GM12878 (cell line): ENCODE measurements at regions not wholly inside any gene's neighbourhood (a gene's known extent, or its start where the extent isn't known, plus 50 kb on each side); places are given as distances from the start of the nearest gene placed in this dataset.

Source experiments
- ATAC-seq: fragments of 200-7000 bp; cut with Tn5 transposase; 3 replicates; pipeline ENCODE4 v1.9.1; 2020; ENCODE audit warnings: mild to moderate bottlenecking, moderate library complexity
- BruUV-seq: library from RNA; stranded (reverse); fragments of 400-500 nt; replicated peaks from 2 replicates; lab custom pipeline; 2021; lab: Mats Ljungman, UMichigan
- CTCF ChIA-PET: fragments of 300-600 bp; sonication (Branson Sonifier 250); formaldehyde crosslinking; extraction: SDS; loops from one replicate; lab custom pipeline; 2021; ENCODE audit warnings: inconsistent platforms; lab: Yijun Ruan, JAX
- POLR2A ChIA-PET: fragments of 350-600 bp; formaldehyde crosslinking; extraction: SDS; loops from one replicate; lab custom pipeline; 2021; ENCODE audit warnings: inconsistent platforms; lab: Charles Lee
- RAD21 ChIA-PET: fragments of 300-600 bp; sonication (Branson Sonifier 250); formaldehyde crosslinking; loops from one replicate; lab custom pipeline; 2023; ENCODE audit warnings: antibody characterized with exemption; ENCODE audit not compliant: unreplicated experiment; lab: Charles Lee
- SMC1A ChIA-PET: fragments of 300-600 bp; sonication (Branson Sonifier 250); formaldehyde crosslinking; loops from one replicate; lab custom pipeline; 2023; ENCODE audit not compliant: unreplicated experiment, uncharacterized antibody; lab: Charles Lee
- DNase-seq: peaks from one replicate; pipeline ENCODE4 v3.0.0-alpha.2; 2011; ENCODE audit warnings: low read depth, low spot score
- FAIRE-seq: peaks from 3 replicates; lab custom pipeline; 2011; peaks lifted over from hg19 to GRCh38; lab: Jason Lieb, UNC
- H2AFZ ChIP-seq: 2 replicates; pipeline ENCODE4 v1.6.0; 2011; ENCODE audit warnings: low read depth, low read length, control low read depth; ENCODE audit not compliant: control insufficient read depth
- H3K27ac ChIP-seq: 2 replicates; pipeline ENCODE4 v1.5.1; 2011; ENCODE audit warnings: control low read depth; ENCODE audit not compliant: control insufficient read depth, insufficient read depth
- H3K27me3 ChIP-seq, 2 experiments: replicated peaks in 1 of 2; 2 replicates each; pipeline versions ENCODE4 v1.6.0 to v1.6.1; 2011; ENCODE audit warnings: low read length in 1 of 2; ENCODE audit not compliant: control insufficient read depth in 2 of 2, insufficient read depth in 2 of 2
- H3K36me3 ChIP-seq, 2 experiments: 2 replicates each; pipeline ENCODE4 v1.5.1; 2011; ENCODE audit warnings: low read length in 1 of 2; ENCODE audit not compliant: control insufficient read depth in 2 of 2, insufficient read depth in 2 of 2
- H3K4me1 ChIP-seq: 2 replicates; pipeline ENCODE4 v1.6.1; 2011; ENCODE audit warnings: mild to moderate bottlenecking, low read length, moderate library complexity, mixed read lengths; ENCODE audit not compliant: control insufficient read depth, insufficient read depth
- H3K4me2 ChIP-seq: 2 replicates; pipeline ENCODE4 v1.6.0; 2011; ENCODE audit warnings: control low read depth; ENCODE audit not compliant: control insufficient read depth, insufficient read depth
- H3K4me3 ChIP-seq: fragments of 200-600 bp; sonication (generic); 2 replicates; pipeline ENCODE4 v1.5.1; 2016
- H3K79me2 ChIP-seq: 2 replicates; pipeline ENCODE4 v1.6.0; 2011; ENCODE audit warnings: low read length; ENCODE audit not compliant: control insufficient read depth, insufficient read depth
- H3K9ac ChIP-seq: 2 replicates; pipeline ENCODE4 v1.8.0; 2011; ENCODE audit warnings: low read length, control low read depth, mixed read lengths; ENCODE audit not compliant: control insufficient read depth, insufficient read depth
- H3K9me3 ChIP-seq: replicated peaks from 3 replicates; pipeline ENCODE4 v1.5.1; 2011; ENCODE audit warnings: mild to moderate bottlenecking, low read length; ENCODE audit not compliant: control insufficient read depth, insufficient read depth
- H4K20me1 ChIP-seq: 2 replicates; pipeline ENCODE4 v1.6.0; 2011; ENCODE audit not compliant: control insufficient read depth, insufficient read depth
- CBFB ChIP-seq: IDR thresholded peaks from 2 replicates; pipeline ENCODE4 v1.6.1; 2016; ENCODE audit warnings: antibody characterized with exemption, low read depth
- CEBPB ChIP-seq, 2 experiments: fragments of 150-350 bp in 1 of 2; IDR thresholded peaks; 2 replicates each; pipeline ENCODE4 v1.6.1; 2012 to 2014; ENCODE audit warnings: low read depth in 2 of 2, low read length in 2 of 2, borderline replicate concordance in 1 of 2, inconsistent platforms in 1 of 2
- CHD4 ChIP-seq: fragments of 200-600 bp; sonication (generic); IDR thresholded peaks from 2 replicates; pipeline ENCODE4 v1.6.1; 2016; ENCODE audit warnings: mild to moderate bottlenecking
- HCFC1 ChIP-seq: fragments of 150-350 bp; IDR thresholded peaks from 2 replicates; pipeline ENCODE4 v1.6.1; 2014; ENCODE audit warnings: low read length
- NR2F1 ChIP-seq: fragments of 450-650 bp; conservative IDR thresholded peaks from 2 replicates; pipeline ENCODE4 v1.6.1; 2017; ENCODE audit warnings: mild to moderate bottlenecking
- PAX8 ChIP-seq: fragments of 450-650 bp; IDR thresholded peaks from 2 replicates; pipeline ENCODE4 v1.6.1; 2017; ENCODE audit warnings: mild to moderate bottlenecking, moderate library complexity
- RAD51 ChIP-seq: fragments of 450-650 bp; IDR thresholded peaks from 2 replicates; pipeline ENCODE4 v1.6.1; 2016; ENCODE audit warnings: moderate library complexity, mild to moderate bottlenecking, inconsistent platforms
- SMC3 ChIP-seq: IDR thresholded peaks from 2 replicates; pipeline ENCODE4 v1.6.1; 2011; ENCODE audit warnings: low read length, improper control_type of control experiment, borderline replicate concordance
- SUPT20H ChIP-seq: IDR thresholded peaks from 2 replicates; pipeline ENCODE4 v1.6.1; 2011; ENCODE audit warnings: low read depth, mild to moderate bottlenecking, low read length, moderate library complexity, borderline replicate concordance; ENCODE audit not compliant: control insufficient read depth
- TCF12 ChIP-seq: IDR thresholded peaks from 2 replicates; pipeline ENCODE4 v1.6.1; 2011; ENCODE audit warnings: low read depth, mild to moderate bottlenecking, low read length
- ZNF217 ChIP-seq: fragments of 450-650 bp; IDR thresholded peaks from 2 replicates; pipeline ENCODE4 v1.6.1; 2017; ENCODE audit warnings: antibody characterized with exemption, mild to moderate bottlenecking
- ZNF24 ChIP-seq: fragments of 450-650 bp; IDR thresholded peaks from 2 replicates; pipeline ENCODE4 v1.6.1; 2017; ENCODE audit warnings: antibody characterized with exemption, mild to moderate bottlenecking
- ZZZ3 ChIP-seq: IDR thresholded peaks from 2 replicates; pipeline ENCODE4 v1.6.1; 2011; ENCODE audit warnings: low read depth; ENCODE audit not compliant: control insufficient read depth, insufficient read length
- WGBS: methylation state at CpG from one replicate; pipeline ENCODE4 v1.1.6; 2016; ENCODE audit warnings: low lambda C conversion rate; ENCODE audit not compliant: insufficient replicate concordance, insufficient coverage; ENCODE audit errors: missing lambda C conversion rate; 5-methylcytosine and 5-hydroxymethylcytosine counted together
- in situ Hi-C: fragments of 300-500 bp; cut with MboI; formaldehyde crosslinking; loops from 9 replicates; pipeline ENCODE4 v1.14.3; 2018; ENCODE audit warnings: mixed read lengths
- intact Hi-C: fragments of 100-400 bp; cut with micrococcal nuclease; formaldehyde crosslinking; loops from one replicate; pipeline ENCODE4 v1.14.2; 2022; ENCODE audit not compliant: unreplicated experiment
- TF ChIP-seq, protein P1 (sequence below): fragments of 450-650 bp; IDR thresholded peaks from 2 replicates; pipeline ENCODE4 v1.6.1; 2016; ENCODE audit warnings: mild to moderate bottlenecking
- TF ChIP-seq, protein P2 (sequence below): fragments of 450-650 bp; IDR thresholded peaks from 2 replicates; pipeline ENCODE4 v1.6.1; 2017; ENCODE audit warnings: antibody characterized with exemption, mild to moderate bottlenecking, moderate library complexity
- TF ChIP-seq, protein P3 (sequence below): IDR thresholded peaks from 2 replicates; pipeline ENCODE4 v1.6.1; 2011; ENCODE audit warnings: low read depth, low read length, improper control_type of control experiment, borderline replicate concordance

DNA sequence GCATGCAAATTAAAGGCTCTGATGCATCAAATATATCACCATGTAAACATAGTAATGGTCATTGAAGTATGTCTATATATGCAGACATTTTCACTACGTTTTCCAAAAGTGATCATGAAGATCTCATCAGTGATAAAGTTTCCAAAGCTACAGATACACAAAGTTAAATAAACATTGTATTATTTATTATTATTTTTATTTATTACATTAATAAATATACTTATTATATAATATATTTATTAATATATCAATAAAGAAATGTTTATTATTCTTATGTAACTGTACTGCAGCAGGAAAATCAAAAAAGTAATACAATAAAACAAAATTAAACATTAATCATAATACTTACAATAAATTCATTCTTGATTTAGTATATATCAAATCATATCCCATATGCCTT is 791.2 kb downstream of the GBE1 start (continued):
- TF ChIP-seq, protein P1, sequence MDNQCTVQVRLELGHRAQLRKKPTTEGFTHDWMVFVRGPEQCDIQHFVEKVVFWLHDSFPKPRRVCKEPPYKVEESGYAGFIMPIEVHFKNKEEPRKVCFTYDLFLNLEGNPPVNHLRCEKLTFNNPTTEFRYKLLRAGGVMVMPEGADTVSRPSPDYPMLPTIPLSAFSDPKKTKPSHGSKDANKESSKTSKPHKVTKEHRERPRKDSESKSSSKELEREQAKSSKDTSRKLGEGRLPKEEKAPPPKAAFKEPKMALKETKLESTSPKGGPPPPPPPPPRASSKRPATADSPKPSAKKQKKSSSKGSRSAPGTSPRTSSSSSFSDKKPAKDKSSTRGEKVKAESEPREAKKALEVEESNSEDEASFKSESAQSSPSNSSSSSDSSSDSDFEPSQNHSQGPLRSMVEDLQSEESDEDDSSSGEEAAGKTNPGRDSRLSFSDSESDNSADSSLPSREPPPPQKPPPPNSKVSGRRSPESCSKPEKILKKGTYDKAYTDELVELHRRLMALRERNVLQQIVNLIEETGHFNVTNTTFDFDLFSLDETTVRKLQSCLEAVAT, result no peak
- no peak for TF ChIP-seq NR2F1
- no peak for TF ChIP-seq TCF12
- TF ChIP-seq SUPT20H, result no peak
- no peak for TF ChIP-seq ZNF24
- no peak for TF ChIP-seq CBFB
- TF ChIP-seq, all 136 proteins: peak for 0

DNA sequence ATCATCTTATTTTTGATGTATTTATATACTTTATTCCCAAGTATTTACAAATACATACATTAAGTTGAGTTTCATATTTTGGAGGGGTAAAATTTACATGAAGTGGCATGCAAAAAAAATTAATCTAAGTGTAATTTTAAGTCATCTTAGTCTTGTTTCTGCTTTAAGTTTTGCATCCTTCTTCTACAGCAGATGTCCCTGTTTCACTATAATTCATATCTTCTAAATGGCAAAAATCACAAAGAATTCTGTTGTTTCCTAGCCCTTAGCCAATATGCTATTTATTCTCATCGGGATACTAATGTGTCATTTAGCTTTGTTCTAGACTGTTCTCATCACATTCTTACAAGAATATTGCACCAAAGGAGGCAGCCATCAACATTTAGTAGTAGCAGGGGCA is 831.9 kb downstream of the GBE1 start:
- Histone ChIP-seq H3K4me3 (no peak overlapping the region), H3K4me1 (no peaks in the 10 kb centered on the region), H3K79me2 (no peaks in the 10 kb centered on the region), H4K20me1 (no peaks in the 10 kb centered on the region), H3K27ac (no peak overlapping the region), H3K9ac (no peak overlapping the region), H3K9me3 (no peaks in the 10 kb centered on the region), H3K4me2 (no peak overlapping the region), H3K27me3 (no peaks in the 10 kb centered on the region), H2AFZ (no peak overlapping the region), H3K36me3 (no peaks in the 10 kb centered on the region)
- no peak for ATAC-seq
- 0% methylated on average over 1 of the region's 1 CpG for WGBS
- DNase-seq, result no peak
- FAIRE-seq, result no peak
- POLR2A ChIA-PET, result no interaction called here
- TF ChIP-seq CHD4 (no peak), PAX8 (no peak), ZNF217 (no peak), ZZZ3 (no peak), HCFC1 (no peak), RAD51 (no peak), SMC3 (no peak), CEBPB (IDR thresholded peaks at IDR 0.05; ENCODE audit: borderline replicate concordance in 1 of 2, low read depth in 2 of 2, low read length in 2 of 2) (no peak)
- TF ChIP-seq, protein P2, sequence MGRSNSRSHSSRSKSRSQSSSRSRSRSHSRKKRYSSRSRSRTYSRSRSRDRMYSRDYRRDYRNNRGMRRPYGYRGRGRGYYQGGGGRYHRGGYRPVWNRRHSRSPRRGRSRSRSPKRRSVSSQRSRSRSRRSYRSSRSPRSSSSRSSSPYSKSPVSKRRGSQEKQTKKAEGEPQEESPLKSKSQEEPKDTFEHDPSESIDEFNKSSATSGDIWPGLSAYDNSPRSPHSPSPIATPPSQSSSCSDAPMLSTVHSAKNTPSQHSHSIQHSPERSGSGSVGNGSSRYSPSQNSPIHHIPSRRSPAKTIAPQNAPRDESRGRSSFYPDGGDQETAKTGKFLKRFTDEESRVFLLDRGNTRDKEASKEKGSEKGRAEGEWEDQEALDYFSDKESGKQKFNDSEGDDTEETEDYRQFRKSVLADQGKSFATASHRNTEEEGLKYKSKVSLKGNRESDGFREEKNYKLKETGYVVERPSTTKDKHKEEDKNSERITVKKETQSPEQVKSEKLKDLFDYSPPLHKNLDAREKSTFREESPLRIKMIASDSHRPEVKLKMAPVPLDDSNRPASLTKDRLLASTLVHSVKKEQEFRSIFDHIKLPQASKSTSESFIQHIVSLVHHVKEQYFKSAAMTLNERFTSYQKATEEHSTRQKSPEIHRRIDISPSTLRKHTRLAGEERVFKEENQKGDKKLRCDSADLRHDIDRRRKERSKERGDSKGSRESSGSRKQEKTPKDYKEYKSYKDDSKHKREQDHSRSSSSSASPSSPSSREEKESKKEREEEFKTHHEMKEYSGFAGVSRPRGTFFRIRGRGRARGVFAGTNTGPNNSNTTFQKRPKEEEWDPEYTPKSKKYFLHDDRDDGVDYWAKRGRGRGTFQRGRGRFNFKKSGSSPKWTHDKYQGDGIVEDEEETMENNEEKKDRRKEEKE, result no peak
- TF ChIP-seq, protein P3, sequence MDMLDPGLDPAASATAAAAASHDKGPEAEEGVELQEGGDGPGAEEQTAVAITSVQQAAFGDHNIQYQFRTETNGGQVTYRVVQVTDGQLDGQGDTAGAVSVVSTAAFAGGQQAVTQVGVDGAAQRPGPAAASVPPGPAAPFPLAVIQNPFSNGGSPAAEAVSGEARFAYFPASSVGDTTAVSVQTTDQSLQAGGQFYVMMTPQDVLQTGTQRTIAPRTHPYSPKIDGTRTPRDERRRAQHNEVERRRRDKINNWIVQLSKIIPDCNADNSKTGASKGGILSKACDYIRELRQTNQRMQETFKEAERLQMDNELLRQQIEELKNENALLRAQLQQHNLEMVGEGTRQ, result no peak
- intact Hi-C loops, result no loop called here
- BruUV-seq, result no TSS peak
- CTCF ChIA-PET, result no interaction called here
- SMC1A ChIA-PET, result no interaction called here
- in situ Hi-C loops, result no loop called here
- RAD21 ChIA-PET, result no interaction called here
